ENCODE measurements at regions not wholly inside any gene's neighbourhood (a gene's known extent, or its start where the extent isn't known, plus 50 kb on each side); places are given as distances from the start of the nearest gene placed in this dataset.

DNA sequence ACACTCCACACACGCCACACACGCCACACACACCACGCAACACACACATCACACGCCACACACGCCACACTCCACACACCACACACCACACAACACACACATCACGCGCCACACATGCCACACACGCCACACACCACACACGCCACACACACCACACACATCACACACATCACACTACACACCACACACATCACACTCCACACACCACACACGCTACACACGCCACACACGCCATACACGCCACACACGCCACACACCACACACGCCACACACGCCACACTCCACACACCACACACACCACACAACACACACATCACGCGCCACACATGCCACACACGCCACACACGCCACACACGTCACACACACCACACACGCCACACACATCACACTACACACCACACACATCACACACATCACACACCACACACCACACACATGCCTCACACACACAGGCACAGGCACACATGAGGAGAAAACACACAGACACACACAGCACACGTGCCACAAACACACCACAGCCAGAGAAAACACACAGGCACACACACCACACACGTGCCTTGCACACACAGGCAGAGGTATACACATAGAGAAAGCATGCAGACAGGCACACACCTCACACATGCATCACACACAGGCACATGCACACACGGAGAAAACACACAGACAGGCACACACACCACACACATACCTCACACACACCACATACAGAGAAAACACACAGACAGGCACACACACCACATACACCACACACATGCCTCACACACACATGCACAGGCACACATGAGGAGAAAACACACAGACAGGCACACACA is 241.5 kb upstream of the MYT1L start:
- no peaks in the 10 kb centered on the region for H3K4me1 ChIP-seq (ENCODE audit: control insufficient read depth, insufficient read depth, low read length)
- no peak overlapping the region for H3K27ac ChIP-seq (ENCODE audit: low read length)
- no peak overlapping the region for H3K4me3 ChIP-seq (ENCODE audit: low read length)
- 91% methylated on average over 14 of the region's 25 CpGs for WGBS (ENCODE audit: insufficient coverage)
- DNase-seq: no peak
- peaks cover 3% of the 10 kb centered on the region for H3K27me3 ChIP-seq (ENCODE audit: control insufficient read depth, insufficient read depth, low read length)
- H3K9me3 ChIP-seq (replicated peaks; ENCODE audit: control insufficient read depth, low read depth, low read length): no peaks in the 10 kb centered on the region
- H3K36me3 ChIP-seq (ENCODE audit: control insufficient read depth, insufficient read depth, low read length): no peaks in the 10 kb centered on the region

DNA sequence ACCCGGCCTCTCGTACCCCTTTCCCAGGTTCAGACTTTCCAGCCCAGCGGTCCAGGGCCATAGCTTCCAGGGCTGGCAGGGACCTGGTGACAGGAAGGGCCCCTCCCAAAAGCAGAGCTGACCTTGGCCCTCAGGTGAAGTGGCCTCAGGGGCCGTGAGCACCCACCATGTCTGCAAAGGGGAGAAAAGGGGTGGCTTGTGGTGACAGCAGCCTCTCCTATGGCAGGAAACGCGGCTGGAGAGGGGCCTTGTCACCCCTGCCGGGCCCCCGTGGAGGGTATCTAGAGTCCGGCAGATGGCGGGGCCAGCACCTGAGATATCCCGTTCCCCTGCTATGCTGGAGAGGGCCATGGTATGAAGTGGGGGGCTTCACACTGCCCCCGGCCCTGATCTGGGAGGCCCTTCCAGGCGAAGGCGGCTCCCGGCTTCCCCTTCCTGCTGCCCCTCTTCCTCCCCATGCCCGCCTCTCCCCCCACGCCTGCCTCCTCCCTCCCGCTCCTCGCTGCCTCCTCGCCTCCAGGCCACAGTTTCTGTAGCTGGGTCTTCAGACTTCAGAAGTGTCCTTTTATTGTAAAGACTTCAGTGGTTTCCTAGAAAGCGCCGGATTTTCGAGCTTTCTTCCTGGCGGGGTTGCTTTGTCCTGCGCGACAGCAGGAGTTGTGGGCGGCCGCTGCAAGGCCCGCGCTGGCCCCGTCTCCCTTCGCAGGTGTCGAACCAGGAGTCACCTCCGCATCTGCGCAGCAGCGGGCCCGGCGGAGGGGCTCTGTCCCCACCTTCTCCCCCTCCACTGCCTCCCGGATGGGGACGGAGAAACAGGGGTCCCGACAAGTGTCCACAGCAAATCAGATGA is 240.5 kb upstream of the MYT1L start:
- Histone ChIP-seq H3K9me3 (replicated peaks; ENCODE audit: control insufficient read depth, low read depth, low read length) (no peaks in the 10 kb centered on the region), H3K4me1 (ENCODE audit: control insufficient read depth, insufficient read depth, low read length) (no peaks in the 10 kb centered on the region), H3K36me3 (ENCODE audit: control insufficient read depth, insufficient read depth, low read length) (no peaks in the 10 kb centered on the region), H3K4me3 (ENCODE audit: low read length) (no peak overlapping the region), H3K27ac (ENCODE audit: low read length) (no peak overlapping the region), H3K27me3 (ENCODE audit: control insufficient read depth, insufficient read depth, low read length) (peaks cover 3% of the 10 kb centered on the region)
- 88% methylated on average over 32 of the region's 41 CpGs for WGBS (ENCODE audit: insufficient coverage)
- no peak for DNase-seq

DNA sequence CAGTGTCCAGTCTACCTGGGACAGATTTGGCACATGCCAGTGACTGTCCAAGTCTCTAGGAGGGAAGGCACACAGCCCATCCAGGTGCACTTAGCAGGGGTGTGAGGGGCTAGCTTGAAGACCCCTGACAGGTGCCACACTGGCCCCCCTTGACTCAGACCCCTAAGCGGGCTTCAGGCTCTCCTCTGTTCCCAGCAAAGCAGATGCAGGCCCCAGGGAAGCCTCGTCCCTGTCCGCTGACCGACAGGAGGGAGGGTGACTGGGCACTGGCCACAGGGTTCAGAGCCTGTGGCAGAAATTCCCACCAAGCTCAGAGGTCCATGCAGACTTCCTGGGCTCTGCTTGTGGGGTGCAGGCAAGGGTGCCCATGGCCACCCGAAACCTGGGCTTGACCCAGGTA is 239.8 kb upstream of the MYT1L start:
- Histone ChIP-seq H3K4me1 (ENCODE audit: control insufficient read depth, insufficient read depth, low read length) (no peaks in the 10 kb centered on the region), H3K36me3 (ENCODE audit: control insufficient read depth, insufficient read depth, low read length) (no peaks in the 10 kb centered on the region), H3K27me3 (ENCODE audit: control insufficient read depth, insufficient read depth, low read length) (peaks cover 3% of the 10 kb centered on the region), H3K4me3 (ENCODE audit: low read length) (no peak overlapping the region), H3K9me3 (replicated peaks; ENCODE audit: control insufficient read depth, low read depth, low read length) (no peaks in the 10 kb centered on the region), H3K27ac (ENCODE audit: low read length) (no peak overlapping the region)
- no peak for DNase-seq
- WGBS (ENCODE audit: insufficient coverage): 95% methylated on average over 4 of the region's 5 CpGs

DNA sequence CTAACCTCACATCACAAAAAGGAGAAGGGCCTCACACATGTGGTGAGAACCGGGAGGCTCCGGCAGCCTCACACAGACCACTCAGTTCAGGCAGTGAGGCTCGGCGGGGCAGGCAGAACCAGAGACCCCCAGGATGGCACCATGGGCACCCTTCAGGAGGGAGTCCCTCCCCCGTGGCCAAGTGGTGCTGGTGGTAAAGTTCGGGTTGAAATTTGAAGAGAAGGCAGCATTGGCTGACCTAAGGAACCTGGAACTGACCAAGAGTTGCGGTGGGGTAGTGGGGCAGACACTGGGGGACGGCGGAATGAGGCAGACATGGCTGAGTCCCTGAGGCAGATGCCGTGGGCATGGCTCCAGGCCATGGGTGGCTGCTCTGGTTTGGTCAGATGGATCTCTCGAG is 239.3 kb upstream of the MYT1L start:
- WGBS (ENCODE audit: insufficient coverage): 86% methylated on average over 6 of the region's 11 CpGs
- no peak for DNase-seq
- H3K36me3 ChIP-seq (ENCODE audit: control insufficient read depth, insufficient read depth, low read length): no peaks in the 10 kb centered on the region
- H3K27ac ChIP-seq (ENCODE audit: low read length): no peak overlapping the region
- H3K4me3 ChIP-seq (ENCODE audit: low read length): no peak overlapping the region
- H3K27me3 ChIP-seq (ENCODE audit: control insufficient read depth, insufficient read depth, low read length): peaks cover 5% of the 10 kb centered on the region
- H3K9me3 ChIP-seq (replicated peaks; ENCODE audit: control insufficient read depth, low read depth, low read length): no peaks in the 10 kb centered on the region
- no peaks in the 10 kb centered on the region for H3K4me1 ChIP-seq (ENCODE audit: control insufficient read depth, insufficient read depth, low read length)

DNA sequence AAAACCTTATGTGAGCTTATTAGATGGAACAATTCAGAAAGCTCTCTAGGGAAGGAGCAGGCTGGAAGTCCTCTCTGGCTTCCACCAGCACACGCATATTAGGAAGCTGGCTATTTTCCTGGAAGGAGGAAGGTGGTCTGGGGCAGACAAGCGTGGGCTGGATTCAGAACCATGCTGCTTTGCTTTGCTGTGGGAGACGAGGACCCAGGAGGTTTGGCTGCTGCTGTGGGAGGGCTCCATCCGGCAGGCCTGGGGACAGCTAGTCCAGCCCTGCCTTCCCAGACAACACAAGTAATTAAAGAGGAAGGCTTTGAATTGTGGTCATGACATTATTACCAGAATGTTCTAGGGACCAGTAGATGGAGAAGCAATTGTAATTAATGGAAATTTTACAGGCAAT is 238.8 kb upstream of the MYT1L start:
- WGBS (ENCODE audit: insufficient coverage): 6% methylated on average over 2 of the region's 4 CpGs

DNA sequence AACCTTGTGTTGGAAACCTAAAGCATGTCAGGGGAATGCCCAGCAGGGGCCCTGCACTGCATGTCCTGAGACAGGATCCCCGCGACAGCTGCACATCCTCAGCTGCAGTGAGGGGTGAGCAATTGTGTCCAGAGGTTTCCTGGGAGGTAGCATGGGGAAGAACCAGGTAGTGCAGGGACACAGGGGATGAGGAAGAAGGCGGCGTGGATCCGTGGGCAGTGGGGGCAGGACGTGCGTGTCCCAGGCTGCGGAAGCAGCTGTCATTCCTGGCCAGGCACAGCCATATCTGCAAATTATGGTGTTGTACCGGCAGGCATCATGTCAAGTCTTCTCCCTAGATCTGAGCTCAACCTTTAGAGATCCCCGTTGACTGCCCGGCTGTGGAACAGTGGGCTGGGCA is 238.2 kb upstream of the MYT1L start:
- Histone ChIP-seq H3K4me3 (ENCODE audit: low read length) (no peak overlapping the region), H3K27ac (ENCODE audit: low read length) (no peak overlapping the region), H3K4me1 (ENCODE audit: control insufficient read depth, insufficient read depth, low read length) (no peaks in the 10 kb centered on the region), H3K9me3 (replicated peaks; ENCODE audit: control insufficient read depth, low read depth, low read length) (no peaks in the 10 kb centered on the region), H3K27me3 (ENCODE audit: control insufficient read depth, insufficient read depth, low read length) (peaks cover 8% of the 10 kb centered on the region), H3K36me3 (ENCODE audit: control insufficient read depth, insufficient read depth, low read length) (no peaks in the 10 kb centered on the region)
- DNase-seq: no peak
- WGBS (ENCODE audit: insufficient coverage): 91% methylated on average over 11 of the region's 11 CpGs

More for the DNA sequence above, 238.8 kb upstream of the MYT1L start:
- H3K27me3 ChIP-seq (ENCODE audit: control insufficient read depth, insufficient read depth, low read length): peaks cover 5% of the 10 kb centered on the region
- H3K9me3 ChIP-seq (replicated peaks; ENCODE audit: control insufficient read depth, low read depth, low read length): no peaks in the 10 kb centered on the region
- H3K4me3 ChIP-seq (ENCODE audit: low read length): no peak overlapping the region
- peak; percentile 30 for DNase-seq
- H3K36me3 ChIP-seq (ENCODE audit: control insufficient read depth, insufficient read depth, low read length): no peaks in the 10 kb centered on the region
- no peak overlapping the region for H3K27ac ChIP-seq (ENCODE audit: low read length)
- no peaks in the 10 kb centered on the region for H3K4me1 ChIP-seq (ENCODE audit: control insufficient read depth, insufficient read depth, low read length)

DNA sequence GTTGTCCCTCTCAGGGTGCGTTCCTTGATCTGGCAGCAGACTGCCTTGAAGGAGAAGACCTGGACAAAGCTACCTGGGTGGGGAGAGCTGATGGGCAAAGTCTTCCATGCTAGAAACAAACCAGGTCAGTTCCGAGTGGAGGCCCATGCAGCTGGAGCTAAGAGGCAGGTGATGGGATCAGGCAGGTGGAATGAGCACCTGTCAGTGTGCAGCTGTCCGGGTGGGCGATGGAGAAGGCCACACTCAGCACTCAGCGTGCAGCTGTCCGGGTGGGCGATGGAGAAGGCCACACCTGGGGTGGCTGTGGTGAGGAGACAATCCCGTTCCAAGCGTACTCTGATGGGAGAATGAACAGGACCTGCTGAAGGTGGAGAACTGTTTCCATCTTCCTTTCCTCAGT is 237.3 kb upstream of the MYT1L start:
- no peaks in the 10 kb centered on the region for H3K36me3 ChIP-seq (ENCODE audit: control insufficient read depth, insufficient read depth, low read length)

DNA sequence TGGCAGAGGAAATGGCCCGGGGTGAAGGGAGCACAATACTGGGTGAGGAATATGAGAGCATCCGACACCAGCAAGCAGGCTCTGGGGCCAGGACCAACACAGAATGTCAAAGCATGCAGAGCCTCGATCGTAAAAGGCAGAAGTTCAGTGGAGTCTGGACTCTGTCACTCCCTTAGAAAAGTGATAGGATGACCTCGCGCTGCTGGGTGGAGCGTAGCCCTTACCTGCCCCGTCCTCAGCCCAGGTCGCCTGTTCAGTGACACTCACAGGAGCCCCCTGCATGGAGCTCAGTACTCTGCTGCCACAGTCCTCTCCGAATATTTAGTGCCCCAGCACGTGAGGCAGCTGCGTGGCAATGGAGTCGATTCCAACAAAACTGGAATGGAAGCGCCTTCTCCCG is 236.7 kb upstream of the MYT1L start:
- H3K36me3 ChIP-seq (ENCODE audit: control insufficient read depth, insufficient read depth, low read length): no peaks in the 10 kb centered on the region
- H3K27ac ChIP-seq (ENCODE audit: low read length): no peak overlapping the region
- H3K4me1 ChIP-seq (ENCODE audit: control insufficient read depth, insufficient read depth, low read length): no peaks in the 10 kb centered on the region
- peaks cover 11% of the 10 kb centered on the region for H3K27me3 ChIP-seq (ENCODE audit: control insufficient read depth, insufficient read depth, low read length)
- 64% methylated on average over 15 of the region's 15 CpGs for WGBS (ENCODE audit: insufficient coverage)
- DNase-seq: no peak
- no peak overlapping the region for H3K4me3 ChIP-seq (ENCODE audit: low read length)
- H3K9me3 ChIP-seq (replicated peaks; ENCODE audit: control insufficient read depth, low read depth, low read length): no peaks in the 10 kb centered on the region

More for the DNA sequence above, 237.3 kb upstream of the MYT1L start:
- 87% methylated on average over 6 of the region's 9 CpGs for WGBS (ENCODE audit: insufficient coverage)
- H3K4me1 ChIP-seq (ENCODE audit: control insufficient read depth, insufficient read depth, low read length): no peaks in the 10 kb centered on the region
- DNase-seq: no peak
- no peak overlapping the region for H3K27ac ChIP-seq (ENCODE audit: low read length)
- peaks cover 11% of the 10 kb centered on the region for H3K27me3 ChIP-seq (ENCODE audit: control insufficient read depth, insufficient read depth, low read length)
- no peak overlapping the region for H3K4me3 ChIP-seq (ENCODE audit: low read length)
- no peaks in the 10 kb centered on the region for H3K9me3 ChIP-seq (replicated peaks; ENCODE audit: control insufficient read depth, low read depth, low read length)

DNA sequence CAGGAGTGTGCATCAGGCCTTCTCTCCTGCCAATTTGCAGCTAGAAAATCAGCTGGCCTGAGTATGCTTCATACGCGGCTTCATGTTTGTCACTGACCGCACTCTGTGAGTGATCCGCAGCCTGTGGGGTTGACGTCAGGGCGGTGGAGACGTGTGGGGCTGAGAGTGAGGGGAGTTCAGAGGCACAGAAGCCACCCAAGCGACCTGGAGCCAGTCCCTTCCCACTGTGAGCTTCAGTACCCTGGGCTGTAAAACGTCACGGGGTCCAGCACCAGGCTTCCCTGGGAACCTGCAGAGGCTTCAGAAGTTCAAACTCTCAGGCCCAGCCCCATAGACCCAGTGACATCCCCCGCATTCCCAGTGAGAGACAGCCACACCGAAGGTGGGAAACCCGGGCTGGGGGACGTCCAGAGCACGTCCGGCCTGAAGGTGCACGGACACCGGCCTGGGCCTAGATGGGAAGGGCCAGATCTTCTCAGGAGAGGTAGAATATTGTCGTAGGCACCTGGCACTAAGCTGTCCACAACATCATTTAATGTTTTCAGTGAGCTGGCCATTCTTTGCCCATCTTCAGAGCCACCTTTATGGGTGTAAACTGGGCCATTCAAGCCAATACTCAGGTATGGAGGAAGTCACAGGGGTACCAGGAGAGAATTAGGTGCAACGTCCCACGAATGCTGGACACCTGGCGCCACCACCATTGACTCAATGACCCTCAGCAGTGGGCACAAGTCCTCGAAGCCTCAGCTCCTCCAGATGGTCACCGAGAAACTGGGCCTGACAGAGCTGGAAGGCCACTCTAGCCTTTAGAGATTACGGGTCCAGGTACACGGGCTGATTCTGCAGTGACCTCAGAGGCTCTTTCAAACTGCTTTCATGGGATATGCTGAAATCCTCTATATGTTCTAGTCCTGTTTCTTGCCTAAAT is 235.6 kb upstream of the MYT1L start:
- no peak overlapping the region for H3K27ac ChIP-seq (ENCODE audit: low read length)
- no peaks in the 10 kb centered on the region for H3K36me3 ChIP-seq (ENCODE audit: control insufficient read depth, insufficient read depth, low read length)
- no peak for DNase-seq
- H3K27me3 ChIP-seq (ENCODE audit: control insufficient read depth, insufficient read depth, low read length): peaks cover 11% of the 10 kb centered on the region
- 86% methylated on average over 23 of the region's 26 CpGs for WGBS (ENCODE audit: insufficient coverage)
- H3K9me3 ChIP-seq (replicated peaks; ENCODE audit: control insufficient read depth, low read depth, low read length): no peaks in the 10 kb centered on the region
- H3K4me3 ChIP-seq (ENCODE audit: low read length): no peak overlapping the region
- H3K4me1 ChIP-seq (ENCODE audit: control insufficient read depth, insufficient read depth, low read length): no peaks in the 10 kb centered on the region

Measured in muscle of leg (tissue), 3 donors.